Activated CD4-positive, alpha-beta T cell treated with anti-CD3 and anti-CD28 coated beads for 4 hours (primary cell): ENCODE measurements at regions not wholly inside any gene's neighbourhood (a gene's known extent, or its start where the extent isn't known, plus 50 kb on each side); places are given as distances from the start of the nearest gene placed in this dataset.
"Not testable (repeated sequence)": the region's sequence is repeated elsewhere in the genome, so short reads cannot be mapped to it uniquely, and the experiment has no call there.

Experiments used
- DNase-seq, 2 donors: peaks; one replicate each; pipeline ENCODE4 v3.0.0-alpha.2; 2020

GRCh38 chr13:88257706-88258105 lies 586.5 kb downstream of the SLITRK5 start:
- DNase-seq = no peak

GRCh38 chr13:88263808-88264207 lies 592.6 kb downstream of the SLITRK5 start:
- DNase-seq = no peak

DNA sequence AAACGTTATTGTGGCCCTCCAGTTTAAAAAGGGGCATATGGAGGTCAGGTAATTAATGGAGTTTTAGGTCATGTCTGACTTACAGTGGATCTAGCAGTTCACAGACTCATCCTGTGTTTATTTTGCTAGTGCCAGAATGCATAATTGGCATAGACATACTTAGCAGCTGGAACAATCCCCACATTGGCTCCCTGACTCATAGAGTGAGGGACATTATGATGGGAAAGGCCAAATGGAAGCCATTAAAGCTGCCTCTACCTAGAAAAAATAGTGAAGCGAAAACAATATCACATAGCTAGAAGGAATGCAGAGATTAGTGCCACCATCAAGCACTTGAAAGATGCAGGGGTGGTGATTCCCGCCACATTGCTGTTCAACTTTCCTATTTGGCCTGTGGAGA lies 610.7 kb downstream of the SLITRK5 start:
- DNase-seq = no peak

GRCh38 chr13:88285329-88285728 lies 614.2 kb downstream of the SLITRK5 start:
- DNase-seq = no peak

DNA sequence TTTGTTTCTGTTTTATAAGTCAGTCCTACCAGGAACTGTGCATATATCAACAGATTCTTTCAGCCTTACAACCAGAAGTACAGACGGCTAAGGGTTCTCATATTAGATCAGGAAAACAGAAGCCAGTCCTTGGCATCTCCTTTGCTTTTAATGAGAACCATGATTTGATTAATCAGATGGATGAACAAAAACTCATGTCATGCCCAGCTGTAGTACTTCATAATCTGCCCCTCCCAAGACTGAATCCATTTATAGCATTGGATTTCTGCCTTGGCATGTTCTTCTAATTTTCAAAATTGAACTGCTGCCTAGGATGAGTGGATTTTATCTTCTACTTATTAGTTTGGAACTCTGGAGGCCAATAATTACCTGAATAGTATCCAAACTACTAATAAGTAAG lies 617.2 kb downstream of the SLITRK5 start:
- no peak for DNase-seq

- not testable (repeated sequence) for DNase-seq
These were observed 620.6 kb downstream of the SLITRK5 start for GRCh38 chr13:88291731-88292130.

GRCh38 chr13:88294368-88294767 lies 623.2 kb downstream of the SLITRK5 start:
- DNase-seq = no peak

DNA sequence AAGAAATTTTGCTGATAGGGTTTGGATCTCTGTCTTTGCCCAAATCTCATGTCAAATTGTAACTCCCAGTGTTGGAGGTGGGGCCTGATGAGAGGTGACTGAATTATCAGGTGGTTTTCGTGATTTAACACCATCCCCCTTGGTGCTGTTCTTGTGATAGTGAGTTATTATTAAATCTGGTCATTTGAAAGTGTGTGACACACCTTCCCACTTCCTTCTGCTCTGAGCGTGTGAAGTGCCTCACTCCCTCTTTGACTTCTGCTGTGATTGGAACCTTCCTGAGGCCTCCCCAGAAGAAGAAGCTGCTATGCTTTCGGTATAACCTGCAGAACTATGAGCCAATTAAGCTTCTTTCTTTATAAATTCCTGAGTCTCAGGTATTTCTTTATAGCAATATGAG lies 632.0 kb downstream of the SLITRK5 start:
- no peak for DNase-seq

DNA sequence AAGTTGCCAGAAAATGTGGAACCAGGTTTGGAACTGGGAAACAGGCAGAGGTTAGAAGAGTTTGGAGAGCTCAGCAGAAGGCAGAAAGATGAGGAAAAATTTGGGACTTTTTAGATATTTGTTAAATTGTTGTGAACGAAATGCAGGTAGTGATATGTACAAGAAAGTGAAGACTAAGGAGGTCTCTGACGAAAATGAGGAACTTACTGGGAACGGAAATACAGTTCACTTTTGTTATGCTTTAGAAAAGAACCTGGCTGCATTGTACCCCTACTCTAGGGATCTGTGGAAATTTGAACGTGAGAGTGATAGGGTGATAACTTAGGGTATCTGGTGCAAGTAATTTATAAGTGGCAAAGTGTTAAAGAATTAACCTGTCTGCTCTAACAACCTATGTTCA lies 632.4 kb downstream of the SLITRK5 start:
- DNase-seq = no peak

DNA sequence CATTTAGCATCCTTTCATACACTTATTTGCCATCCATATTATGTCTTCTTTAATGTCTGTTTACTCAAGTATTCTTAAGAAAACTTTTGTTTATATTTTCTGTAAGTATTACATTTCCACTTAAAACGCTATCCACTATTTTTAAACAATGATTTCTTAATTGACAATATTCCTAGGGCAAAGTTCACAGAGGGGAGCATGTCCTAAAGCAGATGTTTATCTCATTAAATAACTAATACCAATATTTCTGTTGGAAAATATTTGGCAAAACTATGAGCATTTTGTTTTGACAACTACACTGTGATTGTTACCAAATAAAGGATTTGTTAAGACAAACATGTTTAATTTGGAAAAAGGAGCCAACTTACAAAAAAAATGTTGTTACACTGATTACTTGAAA lies 643.3 kb downstream of the SLITRK5 start:
- no peak for DNase-seq

- no peak for DNase-seq
These were observed 657.9 kb downstream of the SLITRK5 start for GRCh38 chr13:88329066-88329465.

GRCh38 chr13:88339271-88339741 lies 668.1 kb downstream of the SLITRK5 start:
- DNase-seq = no peak

DNA sequence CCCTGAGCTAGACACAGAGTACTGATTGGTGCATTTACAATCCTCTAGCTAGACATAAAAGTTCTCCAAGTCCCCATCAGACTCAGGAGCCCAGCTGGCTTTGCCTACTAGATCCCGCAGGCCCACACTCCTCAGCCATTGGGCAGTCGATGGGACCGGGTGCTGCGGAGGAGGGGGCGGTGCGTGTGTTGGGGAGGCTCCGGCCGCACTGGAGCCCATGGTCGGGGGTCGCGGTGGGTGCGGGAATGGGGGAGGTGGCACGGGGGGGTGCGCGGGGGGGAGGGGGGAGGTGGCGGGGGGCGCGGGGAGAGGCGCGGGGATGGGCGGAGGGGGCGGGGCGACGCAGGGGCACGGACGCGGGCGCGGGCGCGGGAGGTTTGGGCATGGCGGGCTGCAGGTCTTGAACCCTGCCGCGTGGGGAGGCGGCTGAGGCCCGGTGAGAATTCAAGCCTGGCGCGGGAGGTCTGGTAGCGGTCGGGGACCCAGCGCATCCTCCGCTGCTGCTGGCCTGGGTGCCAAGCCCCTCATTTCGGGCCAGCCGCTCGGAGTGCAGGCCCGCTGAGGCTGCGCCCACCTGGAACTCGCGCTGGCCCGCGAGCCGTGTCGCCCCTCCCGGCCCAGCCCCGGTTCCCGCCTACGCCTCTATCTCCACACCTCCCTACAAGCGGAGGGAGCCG lies 674.1 kb downstream of the SLITRK5 start:
- no peak for DNase-seq

GRCh38 chr13:88360761-88361160 lies 689.6 kb downstream of the SLITRK5 start:
- DNase-seq = no peak

GRCh38 chr13:88369866-88370265 lies 698.7 kb downstream of the SLITRK5 start:
- no peak for DNase-seq

DNA sequence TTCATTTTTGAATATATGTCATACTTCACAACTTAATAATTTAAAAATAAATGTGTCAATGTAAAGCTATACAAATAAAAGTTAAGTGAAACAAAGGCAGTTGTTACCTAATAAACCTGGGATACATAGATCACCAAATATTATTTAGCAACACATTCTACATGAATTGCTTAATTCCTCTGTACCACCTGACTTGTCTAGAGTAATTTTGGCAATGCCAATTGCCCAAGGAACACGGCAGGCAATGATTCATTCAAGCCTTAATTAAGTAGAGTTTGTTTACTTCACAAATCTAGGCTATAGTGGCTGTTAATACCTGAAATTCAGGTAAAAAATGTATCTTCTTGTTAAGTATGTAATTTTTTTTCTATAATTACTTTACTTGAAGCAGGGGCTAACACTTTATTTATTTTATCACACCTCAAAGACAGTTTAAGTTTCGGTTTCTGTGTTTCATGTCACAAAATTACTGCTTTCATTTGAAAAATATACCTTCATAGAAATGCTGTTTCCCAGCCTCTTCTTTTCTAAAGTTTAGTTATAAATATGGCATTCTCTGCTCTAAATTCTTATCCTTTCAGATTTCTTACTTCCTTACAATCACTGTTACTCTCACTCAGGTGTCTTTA lies 705.7 kb downstream of the SLITRK5 start:
- DNase-seq = no peak

DNA sequence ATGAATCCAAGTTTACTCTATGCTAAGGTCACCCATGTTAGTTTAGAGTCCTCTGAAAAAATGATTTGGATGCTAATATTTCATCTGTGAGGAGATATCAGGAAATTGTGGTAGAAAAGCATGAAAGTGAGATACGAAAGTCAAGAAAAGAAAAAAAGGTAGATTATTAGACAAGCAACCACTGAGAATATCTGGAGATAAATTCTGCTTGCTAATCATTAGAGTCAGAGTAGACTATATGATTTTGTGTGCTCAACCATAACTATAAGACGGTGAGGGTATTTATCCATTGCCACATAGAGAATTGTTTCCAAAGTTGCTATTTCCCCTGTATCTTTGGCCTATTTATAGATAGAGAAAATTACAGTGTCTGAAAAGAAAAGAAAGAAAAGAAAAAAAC lies 706.7 kb downstream of the SLITRK5 start:
- no peak for DNase-seq

DNA sequence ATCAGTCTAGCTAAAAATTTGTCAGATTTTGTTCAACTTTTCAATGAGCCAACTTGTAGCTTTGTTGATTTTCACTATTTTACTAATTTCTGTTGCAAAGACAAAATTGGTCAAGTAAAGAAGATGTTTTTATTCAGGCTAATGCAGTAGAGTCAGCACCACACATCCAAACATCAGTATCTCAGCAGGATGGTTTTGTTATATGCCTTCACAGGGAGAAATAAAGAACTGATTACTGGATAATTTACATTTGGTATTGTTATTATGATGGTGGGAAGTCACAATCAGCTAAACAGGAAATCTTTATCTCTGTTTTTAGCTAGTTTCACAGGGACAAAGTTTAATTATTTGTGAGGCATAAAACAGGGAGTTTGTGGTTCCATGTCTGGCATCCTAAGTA lies 713.4 kb downstream of the SLITRK5 start:
- no peak for DNase-seq

DNA sequence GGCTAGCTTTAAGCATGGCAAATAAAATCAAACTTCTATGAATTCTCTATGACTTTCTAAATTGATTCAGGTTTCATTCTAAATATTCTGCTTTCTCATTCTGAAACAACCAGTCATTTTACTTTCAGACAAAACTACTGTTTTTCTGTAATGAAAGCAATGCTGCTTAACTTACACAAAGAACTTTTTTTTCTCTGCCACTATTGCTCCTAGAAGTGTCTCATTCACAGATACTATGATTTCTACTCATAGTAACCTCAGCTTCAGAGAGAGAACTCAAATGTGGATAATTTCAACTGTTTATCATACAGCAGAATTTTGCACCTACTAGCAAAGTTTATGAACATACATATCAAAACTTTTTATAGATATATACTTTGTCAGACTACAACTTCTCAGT lies 724.6 kb downstream of the SLITRK5 start:
- no peak for DNase-seq

GRCh38 chr13:88411696-88412095 lies 740.5 kb downstream of the SLITRK5 start:
- no peak for DNase-seq

GRCh38 chr13:88417801-88418200 lies 746.6 kb downstream of the SLITRK5 start:
- no peak for DNase-seq

DNA sequence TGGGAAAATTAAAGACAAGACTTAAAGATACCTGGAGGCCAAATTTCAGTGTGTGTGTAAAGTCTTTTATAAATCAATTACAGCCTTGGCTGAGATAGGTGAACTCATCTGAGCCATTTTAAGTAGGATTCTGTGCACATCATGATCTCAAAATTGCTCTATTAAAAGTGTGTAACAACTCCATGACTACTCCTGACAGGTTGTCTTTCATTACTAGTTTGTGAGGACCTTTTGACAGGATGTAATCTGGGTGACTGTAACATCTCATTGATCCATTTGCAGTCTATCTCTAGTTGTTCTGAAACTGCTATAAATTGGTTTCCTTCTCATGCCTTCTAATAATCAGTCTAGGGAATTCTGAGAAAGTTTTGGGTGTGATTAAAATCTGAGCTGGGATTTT lies 753.3 kb downstream of the SLITRK5 start:
- DNase-seq = no peak

GRCh38 chr13:88426661-88427060 lies 755.5 kb downstream of the SLITRK5 start:
- no peak for DNase-seq

DNA sequence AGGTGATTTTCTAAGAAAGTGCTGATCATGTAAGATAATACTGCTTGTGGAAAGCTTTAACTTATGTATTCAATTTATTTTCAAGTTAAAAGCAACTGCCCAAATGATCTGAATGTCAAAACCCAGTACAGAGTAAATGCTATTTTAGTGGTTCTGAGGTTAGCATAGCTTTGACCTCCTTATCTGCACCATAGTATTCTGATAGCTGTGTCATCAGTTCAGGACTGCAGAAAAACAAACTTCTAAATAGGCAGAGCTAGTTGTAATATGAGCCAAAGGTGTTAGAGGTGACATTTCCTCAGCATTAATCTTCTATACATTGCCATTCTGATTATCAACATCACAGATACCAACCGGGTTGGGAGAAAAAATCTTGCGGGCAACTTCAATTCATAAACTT lies 758.7 kb downstream of the SLITRK5 start:
- DNase-seq = no peak

DNA sequence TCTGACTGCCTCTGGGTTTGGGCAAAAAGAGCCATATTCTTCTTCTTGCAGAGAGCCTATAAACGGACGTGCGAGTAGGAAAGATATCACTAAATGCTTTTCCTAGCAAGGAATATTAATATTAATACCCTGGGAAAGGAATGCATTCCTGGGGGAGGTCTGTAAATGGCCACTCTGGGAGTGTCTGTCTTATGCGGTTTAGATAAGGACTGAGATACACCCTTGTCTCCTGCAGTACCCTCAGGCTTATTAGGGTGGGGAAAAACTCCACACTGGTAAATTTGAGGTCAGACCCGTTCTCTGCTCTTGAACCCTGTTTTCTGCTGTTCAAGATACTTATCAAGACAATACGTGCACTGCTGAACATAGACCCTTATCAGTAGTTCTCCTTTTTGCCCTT lies 763.8 kb downstream of the SLITRK5 start:
- no peak for DNase-seq
